Astrocyte (in vitro differentiated cells and primary cell): ENCODE measurements at regions not wholly inside any gene's neighbourhood (a gene's known extent, or its start where the extent isn't known, plus 50 kb on each side); places are given as distances from the start of the nearest gene placed in this dataset.

ENCODE experiments used
- DNase-seq: peaks from one replicate; pipeline ENCODE4 v3.0.0-alpha.2; 2010; ENCODE audit warnings: low read depth
- FAIRE-seq: peaks from 2 replicates; lab custom pipeline; 2011; peaks lifted over from hg19 to GRCh38; lab: Jason Lieb, UNC
- H2AFZ ChIP-seq: 2 replicates; pipeline ENCODE4 v1.6.0; 2012; ENCODE audit warnings: low read depth, low read length, inconsistent platforms
- H3K27ac ChIP-seq: 2 replicates; pipeline ENCODE4 v1.5.1; 2011; ENCODE audit warnings: low read depth, low read length, inconsistent platforms
- H3K27me3 ChIP-seq: 2 replicates; pipeline ENCODE4 v1.6.0; 2011; ENCODE audit warnings: low read length, inconsistent platforms; ENCODE audit not compliant: insufficient read depth
- H3K36me3 ChIP-seq: 2 replicates; pipeline ENCODE4 v1.5.1; 2011; ENCODE audit warnings: low read length, inconsistent platforms; ENCODE audit not compliant: insufficient read depth
- H3K4me1 ChIP-seq: 2 replicates; pipeline ENCODE4 v1.5.1; 2011; ENCODE audit warnings: low read length, inconsistent platforms; ENCODE audit not compliant: insufficient read depth
- H3K4me2 ChIP-seq: 2 replicates; pipeline ENCODE4 v1.6.0; 2012; ENCODE audit warnings: low read length, inconsistent platforms
- H3K4me3 ChIP-seq: 2 replicates; pipeline ENCODE4 v1.5.1; 2011; ENCODE audit warnings: low read depth, mild to moderate bottlenecking, low read length, inconsistent platforms; ENCODE audit not compliant: insufficient read depth
- H3K79me2 ChIP-seq: 2 replicates; pipeline ENCODE4 v1.6.0; 2012; ENCODE audit warnings: mild to moderate bottlenecking, low read length, inconsistent platforms; ENCODE audit not compliant: insufficient read depth
- H3K9ac ChIP-seq: 2 replicates; pipeline ENCODE4 v1.6.0; 2012; ENCODE audit warnings: mild to moderate bottlenecking, low read length, inconsistent platforms
- H3K9me3 ChIP-seq: 2 replicates; pipeline ENCODE4 v1.5.1; 2012; ENCODE audit warnings: low read depth, mild to moderate bottlenecking, low read length, inconsistent platforms; ENCODE audit not compliant: insufficient read depth
- H4K20me1 ChIP-seq: 2 replicates; pipeline ENCODE4 v1.6.0; 2012; ENCODE audit warnings: low read length, inconsistent platforms; ENCODE audit not compliant: insufficient read depth
- H3K27ac Mint-ChIP-seq: one replicate; pipeline ENCODE4 v1.8.0; 2021; ENCODE audit warnings: mild to moderate bottlenecking, mixed read lengths; ENCODE audit not compliant: unreplicated experiment
- H3K27me3 Mint-ChIP-seq: one replicate; pipeline ENCODE4 v1.8.0; 2021; ENCODE audit warnings: low read depth, mixed read lengths; ENCODE audit not compliant: unreplicated experiment
- H3K36me3 Mint-ChIP-seq: one replicate; pipeline ENCODE4 v1.8.0; 2021; ENCODE audit warnings: low read depth, mixed read lengths; ENCODE audit not compliant: unreplicated experiment
- H3K4me1 Mint-ChIP-seq: one replicate; pipeline ENCODE4 v1.8.0; 2021; ENCODE audit warnings: low read depth, mixed read lengths; ENCODE audit not compliant: unreplicated experiment
- H3K4me3 Mint-ChIP-seq: one replicate; pipeline ENCODE4 v1.8.0; 2021; ENCODE audit warnings: mild to moderate bottlenecking, moderate library complexity, mixed read lengths; ENCODE audit not compliant: unreplicated experiment
- H3K9me3 Mint-ChIP-seq: one replicate; pipeline ENCODE4 v1.8.0; 2021; ENCODE audit warnings: mild to moderate bottlenecking, mixed read lengths; ENCODE audit not compliant: unreplicated experiment
- EZH2 ChIP-seq: IDR thresholded peaks from 2 replicates; pipeline ENCODE4 v1.6.1; 2012; ENCODE audit warnings: mild to moderate bottlenecking, low read length, inconsistent platforms; ENCODE audit not compliant: insufficient read depth
- TF ChIP-seq, protein P1 (sequence below): IDR thresholded peaks from 2 replicates; pipeline ENCODE4 v1.5.1; 2011; ENCODE audit warnings: low read depth, mild to moderate bottlenecking, inconsistent platforms, low read length, moderate library complexity; ENCODE audit not compliant: insufficient read depth

DNA sequence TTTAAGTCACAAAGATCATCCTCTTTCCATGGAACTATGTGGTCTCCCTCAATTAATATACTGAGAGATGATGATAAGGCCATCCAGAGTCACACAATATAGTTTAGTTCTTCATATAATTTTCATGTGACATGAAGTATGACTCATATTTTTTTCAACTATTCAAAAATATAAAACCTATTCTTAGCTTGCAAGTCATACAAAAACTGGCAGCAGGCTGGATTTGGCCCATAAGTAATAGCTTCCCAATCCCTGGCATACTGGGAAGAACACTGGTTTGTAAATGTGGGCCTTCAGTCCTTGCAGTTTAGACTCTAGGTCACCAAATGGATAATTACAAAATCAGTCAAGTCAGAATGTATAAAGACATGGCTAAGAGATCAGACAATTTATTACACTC is 356.6 kb downstream of the PPP1R3A start:
- H3K9me3 Mint-ChIP-seq = no peaks in the 10 kb centered on the region
- no peaks in the 10 kb centered on the region for H3K79me2 ChIP-seq
- no peaks in the 10 kb centered on the region for H3K27me3 ChIP-seq
- H3K36me3 Mint-ChIP-seq = no peaks in the 10 kb centered on the region
- no peak overlapping the region for H3K27ac ChIP-seq
- no peaks in the 10 kb centered on the region for H4K20me1 ChIP-seq
- DNase-seq (no peak), FAIRE-seq (no peak)
- peaks cover 1% of the 10 kb centered on the region for H3K27me3 Mint-ChIP-seq
- no peak overlapping the region for H3K4me3 ChIP-seq
- H3K4me2 ChIP-seq = no peak overlapping the region
- H3K27ac Mint-ChIP-seq = no peak overlapping the region
- no peak for TF ChIP-seq EZH2
- TF ChIP-seq, protein P1, sequence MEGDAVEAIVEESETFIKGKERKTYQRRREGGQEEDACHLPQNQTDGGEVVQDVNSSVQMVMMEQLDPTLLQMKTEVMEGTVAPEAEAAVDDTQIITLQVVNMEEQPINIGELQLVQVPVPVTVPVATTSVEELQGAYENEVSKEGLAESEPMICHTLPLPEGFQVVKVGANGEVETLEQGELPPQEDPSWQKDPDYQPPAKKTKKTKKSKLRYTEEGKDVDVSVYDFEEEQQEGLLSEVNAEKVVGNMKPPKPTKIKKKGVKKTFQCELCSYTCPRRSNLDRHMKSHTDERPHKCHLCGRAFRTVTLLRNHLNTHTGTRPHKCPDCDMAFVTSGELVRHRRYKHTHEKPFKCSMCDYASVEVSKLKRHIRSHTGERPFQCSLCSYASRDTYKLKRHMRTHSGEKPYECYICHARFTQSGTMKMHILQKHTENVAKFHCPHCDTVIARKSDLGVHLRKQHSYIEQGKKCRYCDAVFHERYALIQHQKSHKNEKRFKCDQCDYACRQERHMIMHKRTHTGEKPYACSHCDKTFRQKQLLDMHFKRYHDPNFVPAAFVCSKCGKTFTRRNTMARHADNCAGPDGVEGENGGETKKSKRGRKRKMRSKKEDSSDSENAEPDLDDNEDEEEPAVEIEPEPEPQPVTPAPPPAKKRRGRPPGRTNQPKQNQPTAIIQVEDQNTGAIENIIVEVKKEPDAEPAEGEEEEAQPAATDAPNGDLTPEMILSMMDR = no peak
- peaks cover 2% of the 10 kb centered on the region for H3K4me1 Mint-ChIP-seq
- H3K9me3 ChIP-seq = no peaks in the 10 kb centered on the region
- no peaks in the 10 kb centered on the region for H3K36me3 ChIP-seq
- H3K4me3 Mint-ChIP-seq = no peak overlapping the region
- no peak overlapping the region for H3K9ac ChIP-seq
- no peak overlapping the region for H2AFZ ChIP-seq
- no peaks in the 10 kb centered on the region for H3K4me1 ChIP-seq

DNA sequence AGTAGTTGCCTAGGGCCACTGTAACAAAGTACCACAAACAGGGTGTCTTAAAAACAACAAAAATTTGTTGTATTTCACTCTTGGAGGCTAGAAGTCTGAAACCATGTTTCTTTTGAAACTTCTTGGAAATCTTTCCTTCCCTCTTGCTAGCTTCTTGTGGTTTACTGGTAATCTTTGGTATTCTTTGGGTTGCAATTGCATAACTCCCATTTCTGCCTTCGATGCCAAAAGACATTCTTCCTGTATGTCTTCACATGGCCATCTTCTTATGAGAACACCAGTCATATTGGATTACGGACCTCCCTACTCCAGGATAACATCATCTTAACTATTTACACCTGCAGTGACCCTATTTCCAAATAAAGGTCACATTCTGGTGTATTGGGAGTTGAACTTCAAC is 357.4 kb downstream of the PPP1R3A start:
- Histone ChIP-seq H3K27ac (no peak overlapping the region), H3K4me1 (no peaks in the 10 kb centered on the region), H3K4me2 (no peak overlapping the region), H3K9ac (no peak overlapping the region), H3K9me3 (no peaks in the 10 kb centered on the region), H3K79me2 (no peaks in the 10 kb centered on the region), H3K36me3 (no peaks in the 10 kb centered on the region), H3K27me3 (no peaks in the 10 kb centered on the region), H3K4me3 (no peak overlapping the region), H4K20me1 (no peaks in the 10 kb centered on the region), H2AFZ (no peak overlapping the region)
- no peaks in the 10 kb centered on the region for H3K9me3 Mint-ChIP-seq
- H3K27me3 Mint-ChIP-seq = no peaks in the 10 kb centered on the region
- no peak overlapping the region for H3K4me3 Mint-ChIP-seq
- H3K36me3 Mint-ChIP-seq = no peaks in the 10 kb centered on the region
- TF ChIP-seq EZH2 = no peak
- TF ChIP-seq, protein P1 = no peak
- H3K27ac Mint-ChIP-seq = no peak overlapping the region
- H3K4me1 Mint-ChIP-seq = peaks cover 2% of the 10 kb centered on the region
- FAIRE-seq (no peak), DNase-seq (peak; percentile 74)

DNA sequence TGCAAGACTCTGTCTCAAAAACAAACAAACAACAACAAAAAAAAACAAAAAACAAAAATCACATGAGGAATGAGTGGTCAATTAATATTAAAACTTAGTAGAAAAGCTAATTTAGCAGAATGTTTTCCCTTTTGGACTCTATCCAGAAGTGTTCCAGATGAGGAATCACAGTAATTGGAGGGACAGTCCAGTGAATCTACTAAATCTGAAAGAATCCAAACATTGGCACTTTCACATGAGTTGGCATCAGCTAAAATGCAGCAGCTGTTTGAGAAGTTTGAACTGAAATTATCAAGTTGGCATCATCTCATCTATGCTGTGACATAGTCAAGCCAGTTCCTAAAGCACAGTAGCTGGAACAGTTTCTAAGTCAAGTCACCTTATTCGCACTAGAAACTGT is 367.8 kb downstream of the PPP1R3A start:
- FAIRE-seq (no peak), DNase-seq (no peak)
- no peak overlapping the region for H3K27ac ChIP-seq
- H3K27me3 ChIP-seq = no peaks in the 10 kb centered on the region
- H3K9me3 Mint-ChIP-seq = no peaks in the 10 kb centered on the region
- no peaks in the 10 kb centered on the region for H3K36me3 Mint-ChIP-seq
- H3K36me3 ChIP-seq = no peaks in the 10 kb centered on the region
- no peak overlapping the region for H3K4me3 ChIP-seq
- no peaks in the 10 kb centered on the region for H4K20me1 ChIP-seq
- H3K27ac Mint-ChIP-seq = no peak overlapping the region
- no peaks in the 10 kb centered on the region for H3K27me3 Mint-ChIP-seq
- no peak overlapping the region for H2AFZ ChIP-seq
- H3K4me1 ChIP-seq = no peaks in the 10 kb centered on the region
- no peaks in the 10 kb centered on the region for H3K4me1 Mint-ChIP-seq
- H3K9ac ChIP-seq = no peak overlapping the region
- H3K4me2 ChIP-seq = no peak overlapping the region
- no peak overlapping the region for H3K4me3 Mint-ChIP-seq
- H3K79me2 ChIP-seq = no peaks in the 10 kb centered on the region
- TF ChIP-seq, protein P1 = no peak
- TF ChIP-seq EZH2 = no peak
- no peaks in the 10 kb centered on the region for H3K9me3 ChIP-seq
